Activated CD8-positive, alpha-beta memory T cell treated with anti-CD3 and anti-CD28 coated beads for 4 hours (primary cell): ENCODE measurements at regions not wholly inside any gene's neighbourhood (a gene's known extent, or its start where the extent isn't known, plus 50 kb on each side); places are given as distances from the start of the nearest gene placed in this dataset.

Source experiments
- DNase-seq, 2 donors: peaks; one replicate each; pipeline ENCODE4 v3.0.0-alpha.2; 2020; ENCODE audit warnings: low read depth in 2 of 2

DNA sequence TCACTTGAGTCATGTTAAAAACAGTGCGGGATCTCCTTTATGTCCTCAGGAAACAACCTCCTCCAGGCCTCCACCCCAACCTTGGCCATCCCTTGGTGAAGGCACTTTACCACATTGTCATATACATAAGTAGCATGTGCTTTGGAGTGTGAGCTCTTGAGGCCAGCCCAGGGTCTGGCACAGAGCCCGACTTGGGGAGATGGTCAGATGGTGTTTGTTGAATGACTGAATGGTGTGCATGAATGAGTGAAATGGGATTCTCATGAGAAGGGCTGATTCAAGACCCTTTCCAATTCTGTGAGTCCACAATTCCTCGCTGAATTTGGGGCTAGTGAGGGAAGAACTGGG lies 52.9 kb upstream of the DLK1 start:
- DNase-seq, result no peak

DNA sequence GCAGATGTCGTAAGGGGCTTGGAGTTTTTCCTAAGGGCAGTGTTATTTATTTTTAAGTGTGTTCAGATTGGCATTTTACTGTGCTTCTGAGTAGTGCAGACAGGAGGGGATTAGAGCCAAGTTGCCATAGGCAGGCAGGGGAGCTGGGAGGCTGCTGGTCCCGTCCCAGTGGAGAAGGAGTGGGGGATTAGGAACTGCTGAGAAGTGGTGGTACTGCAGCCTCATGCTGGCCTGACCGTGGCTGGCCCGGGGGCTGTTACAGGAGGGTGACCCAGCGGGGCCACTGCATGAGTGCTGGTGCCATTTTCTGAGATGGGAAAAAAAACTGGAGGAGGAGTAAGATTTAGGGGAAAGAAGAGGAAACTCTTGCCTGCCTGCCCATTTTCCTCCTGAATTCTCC lies 52.3 kb upstream of the DLK1 start:
- DNase-seq, result no peak

DNA sequence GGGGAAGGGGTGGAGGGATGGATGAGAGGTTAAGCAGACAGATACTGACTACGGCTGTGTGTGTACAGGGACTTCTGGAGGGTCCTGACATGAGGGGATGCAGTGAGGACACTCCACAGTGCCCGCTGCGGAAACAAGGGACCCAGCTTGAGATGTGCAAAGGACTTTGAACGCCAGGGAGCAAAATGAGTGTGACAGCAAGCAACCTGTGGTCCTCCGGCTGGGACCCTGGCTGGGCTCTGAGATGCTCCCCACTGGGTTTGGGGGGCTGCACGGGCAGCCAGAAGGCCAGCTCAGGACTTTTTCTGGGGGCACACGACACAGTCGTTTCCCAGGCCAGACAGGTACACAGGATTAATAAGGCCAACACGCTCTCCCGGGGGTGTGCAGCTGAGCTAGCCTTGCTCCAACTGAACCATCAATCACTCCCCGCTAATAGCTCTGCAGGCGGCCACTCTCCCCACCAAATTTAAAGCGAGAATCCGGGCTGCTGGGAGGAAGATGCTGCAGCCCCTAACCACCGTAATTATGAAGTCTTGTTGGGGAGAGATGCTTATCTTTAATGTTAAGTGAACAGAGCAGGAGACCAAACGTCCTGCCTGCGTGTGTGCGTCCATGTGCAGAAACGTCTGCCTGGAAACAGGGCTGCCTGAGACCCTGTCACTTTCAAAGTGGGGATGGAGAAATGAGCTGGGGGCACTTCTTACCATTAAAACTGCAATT lies 51.6 kb upstream of the DLK1 start:
- no peak for DNase-seq

DNA sequence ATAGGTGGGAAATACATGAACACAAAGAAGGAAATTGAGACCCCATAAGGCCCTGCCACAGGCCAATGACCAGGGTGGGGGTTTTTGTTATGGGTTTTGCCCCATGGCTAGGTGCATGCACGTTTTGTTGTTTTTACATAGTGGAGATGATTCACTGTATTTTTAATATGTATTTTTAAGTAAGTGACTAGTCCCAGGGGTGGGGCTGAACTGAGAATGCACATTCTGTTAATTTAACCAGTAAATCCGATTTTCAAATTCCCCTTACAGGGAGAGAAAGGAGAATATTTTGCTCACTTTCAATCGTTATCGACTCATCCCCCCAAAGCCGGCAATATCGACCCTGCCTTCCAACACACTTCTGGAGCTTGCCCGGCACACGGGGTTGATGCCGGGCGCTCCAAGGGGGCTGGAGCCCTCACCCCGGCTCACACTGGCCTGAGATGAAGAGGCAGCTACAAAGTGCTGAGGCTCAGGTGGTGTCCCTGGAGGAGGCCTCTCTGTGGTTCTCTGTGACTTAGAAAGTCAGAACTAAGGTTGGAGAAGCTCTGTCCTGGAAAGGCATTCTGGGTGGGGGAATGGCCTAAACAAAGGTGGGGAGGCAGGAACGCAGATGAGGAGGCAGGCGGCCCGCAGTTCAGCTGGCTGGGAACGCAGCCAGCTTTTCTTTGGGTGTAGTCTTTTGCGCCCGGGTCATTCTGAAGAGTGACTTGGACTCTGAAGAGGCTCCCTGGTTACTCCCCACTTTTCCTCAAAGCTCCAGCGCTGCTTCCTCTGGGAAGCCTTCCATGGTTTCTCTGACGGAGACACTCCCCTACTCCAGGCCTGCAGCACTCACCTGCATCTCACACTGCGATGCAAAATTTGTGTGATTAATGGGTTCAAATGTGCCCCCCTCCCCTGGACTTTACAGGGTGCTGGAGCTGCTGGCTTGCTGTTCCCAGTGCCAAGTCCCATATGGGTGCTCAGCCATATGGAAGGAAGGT lies 50.7 kb upstream of the DLK1 start:
- DNase-seq, result no peak
